Adipocyte (in vitro differentiated cells): ENCODE measurements at regions not wholly inside any gene's neighbourhood (a gene's known extent, or its start where the extent isn't known, plus 50 kb on each side); places are given as distances from the start of the nearest gene placed in this dataset.

ENCODE experiments used
- DNase-seq: peaks from one replicate; pipeline ENCODE4 v3.0.0-alpha.2; 2015; ENCODE audit warnings: low read depth
- H3K27me3 ChIP-seq: replicated peaks from 2 replicates; pipeline ENCODE4 v1.7.0; 2013; ENCODE audit warnings: mild to moderate bottlenecking, low read length, moderate library complexity; ENCODE audit not compliant: control insufficient read depth, insufficient read depth
- H3K36me3 ChIP-seq: 2 replicates; pipeline ENCODE4 v1.7.0; 2013; ENCODE audit warnings: low read length, mild to moderate bottlenecking, moderate library complexity; ENCODE audit not compliant: control insufficient read depth, insufficient read depth, severe bottlenecking
- H3K4me1 ChIP-seq: 2 replicates; pipeline ENCODE4 v1.7.0; 2013; ENCODE audit warnings: mild to moderate bottlenecking, low read length, moderate library complexity; ENCODE audit not compliant: control insufficient read depth, insufficient read depth
- H3K4me3 ChIP-seq: 2 replicates; pipeline ENCODE4 v1.7.0; 2013; ENCODE audit warnings: mild to moderate bottlenecking, low read length, moderate library complexity
- H3K9ac ChIP-seq: 2 replicates; pipeline ENCODE4 v1.7.0; 2013; ENCODE audit warnings: mild to moderate bottlenecking, low read length, moderate library complexity
- H3K9me3 ChIP-seq: 2 replicates; pipeline ENCODE4 v1.7.0; 2013; ENCODE audit warnings: mild to moderate bottlenecking, low read length, moderate library complexity; ENCODE audit not compliant: control insufficient read depth

DNA sequence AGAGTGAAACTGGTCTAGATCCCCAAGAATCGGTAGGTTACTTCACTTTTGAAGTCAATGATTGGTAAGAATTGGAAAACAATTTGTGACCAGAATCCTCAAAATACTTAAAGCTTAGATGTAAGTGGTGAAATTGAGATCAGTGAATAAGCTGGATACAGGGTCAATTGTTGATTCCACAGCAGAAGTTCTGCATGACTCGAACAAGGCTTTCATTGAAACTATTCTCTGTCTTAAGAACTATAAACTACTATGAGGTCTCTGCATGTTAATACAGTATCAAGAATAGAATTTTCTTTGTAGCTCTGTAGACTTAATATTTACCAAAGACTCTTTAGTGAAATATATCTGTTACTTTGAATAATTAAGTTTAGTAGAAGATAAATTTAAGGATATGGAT lies 324.2 kb upstream of the FIGN start:
- H3K9ac ChIP-seq: no peak overlapping the region
- H3K36me3 ChIP-seq: no peaks in the 10 kb centered on the region
- no peaks in the 10 kb centered on the region for H3K27me3 ChIP-seq
- H3K4me3 ChIP-seq: no peak overlapping the region
- no peaks in the 10 kb centered on the region for H3K4me1 ChIP-seq
- no peaks in the 10 kb centered on the region for H3K9me3 ChIP-seq
- no peak for DNase-seq

DNA sequence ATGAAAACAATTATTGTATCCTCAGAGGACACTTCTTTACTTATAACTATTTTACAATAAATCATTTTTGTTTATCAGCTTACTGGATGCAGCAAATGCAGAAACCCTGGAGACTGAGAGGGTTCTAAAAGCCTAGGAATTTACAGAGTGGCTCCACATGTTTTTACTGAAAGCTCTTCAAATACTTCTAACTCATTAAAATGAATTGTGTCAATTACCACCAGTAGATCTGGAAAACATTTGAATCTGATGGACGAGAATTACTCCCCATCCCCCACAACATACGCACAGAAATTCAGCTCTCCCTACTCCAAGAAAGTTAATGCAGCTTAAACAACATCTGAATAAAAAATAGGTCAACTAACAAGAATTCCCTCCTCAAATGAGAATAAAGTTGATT lies 319.8 kb upstream of the FIGN start:
- no peak overlapping the region for H3K9ac ChIP-seq
- no peaks in the 10 kb centered on the region for H3K36me3 ChIP-seq
- H3K4me3 ChIP-seq: no peak overlapping the region
- H3K9me3 ChIP-seq: no peaks in the 10 kb centered on the region
- H3K27me3 ChIP-seq: no peaks in the 10 kb centered on the region
- DNase-seq: no peak
- H3K4me1 ChIP-seq: peaks cover 14% of the 10 kb centered on the region

DNA sequence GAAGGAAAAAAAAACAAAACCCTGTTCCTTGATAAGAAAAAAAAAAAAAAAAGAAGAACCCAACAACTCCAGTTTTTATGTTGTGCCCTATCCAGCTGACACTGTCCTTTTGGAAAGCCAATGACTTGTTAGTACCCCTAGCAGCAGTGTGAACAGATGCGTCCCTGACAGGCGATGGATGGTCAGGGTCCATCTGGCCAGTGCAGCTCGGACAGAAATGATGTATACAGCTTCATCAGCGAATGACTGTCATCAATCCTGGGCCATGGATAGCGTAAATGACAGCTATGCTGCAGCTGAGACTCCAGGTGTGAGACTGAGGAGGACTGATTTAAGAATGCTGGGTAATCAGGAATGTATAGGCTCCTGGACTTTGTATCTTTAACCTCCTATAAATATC lies 318.8 kb upstream of the FIGN start:
- H3K36me3 ChIP-seq: no peaks in the 10 kb centered on the region
- H3K4me1 ChIP-seq: peaks cover 14% of the 10 kb centered on the region
- no peak overlapping the region for H3K9ac ChIP-seq
- no peak for DNase-seq
- H3K27me3 ChIP-seq: no peaks in the 10 kb centered on the region
- no peaks in the 10 kb centered on the region for H3K9me3 ChIP-seq
- no peak overlapping the region for H3K4me3 ChIP-seq

DNA sequence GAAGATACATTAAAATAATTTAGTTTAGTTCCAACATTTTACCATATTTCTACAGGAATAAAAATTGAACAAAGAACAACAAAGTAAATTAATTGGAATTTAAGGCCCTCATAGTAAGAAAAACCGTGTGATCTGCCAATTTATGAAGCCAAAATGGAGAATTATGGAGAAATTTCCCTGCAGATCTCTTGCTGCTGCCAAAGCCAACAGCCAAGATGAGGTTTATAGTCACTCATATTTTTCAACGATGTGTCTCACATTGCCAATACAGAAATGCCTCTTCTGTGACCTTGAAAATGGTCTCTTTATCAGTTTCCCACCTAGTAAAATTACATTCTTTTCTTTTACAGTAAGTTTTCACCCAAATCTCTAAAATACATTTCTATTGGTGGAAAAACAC lies 317.2 kb upstream of the FIGN start:
- no peaks in the 10 kb centered on the region for H3K36me3 ChIP-seq
- H3K27me3 ChIP-seq: no peaks in the 10 kb centered on the region
- H3K9ac ChIP-seq: no peak overlapping the region
- DNase-seq: no peak
- no peaks in the 10 kb centered on the region for H3K9me3 ChIP-seq
- H3K4me3 ChIP-seq: no peak overlapping the region
- peaks cover 14% of the 10 kb centered on the region for H3K4me1 ChIP-seq

DNA sequence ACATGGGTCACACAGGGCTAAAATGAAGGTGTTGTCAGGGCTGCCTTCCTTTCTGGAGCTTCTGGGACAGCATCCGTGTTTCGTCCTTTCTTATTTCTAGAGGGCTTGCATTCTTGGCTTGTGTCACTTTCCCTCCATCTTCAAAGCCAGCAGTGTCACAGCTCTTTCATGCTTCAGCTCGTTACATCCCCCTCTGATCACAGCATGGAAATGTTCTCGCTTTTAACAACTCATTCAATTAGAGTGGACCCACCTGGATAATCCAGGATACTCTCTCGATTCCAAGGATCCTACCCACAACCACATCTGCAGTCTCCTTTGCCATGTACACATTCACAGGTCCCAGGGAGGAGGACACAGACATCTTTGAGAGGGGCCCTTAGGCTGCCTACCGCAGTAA lies 316.2 kb upstream of the FIGN start:
- no peak overlapping the region for H3K9ac ChIP-seq
- no peaks in the 10 kb centered on the region for H3K27me3 ChIP-seq
- no peaks in the 10 kb centered on the region for H3K9me3 ChIP-seq
- H3K4me1 ChIP-seq: peaks cover 14% of the 10 kb centered on the region
- no peaks in the 10 kb centered on the region for H3K36me3 ChIP-seq
- H3K4me3 ChIP-seq: no peak overlapping the region
- no peak for DNase-seq

DNA sequence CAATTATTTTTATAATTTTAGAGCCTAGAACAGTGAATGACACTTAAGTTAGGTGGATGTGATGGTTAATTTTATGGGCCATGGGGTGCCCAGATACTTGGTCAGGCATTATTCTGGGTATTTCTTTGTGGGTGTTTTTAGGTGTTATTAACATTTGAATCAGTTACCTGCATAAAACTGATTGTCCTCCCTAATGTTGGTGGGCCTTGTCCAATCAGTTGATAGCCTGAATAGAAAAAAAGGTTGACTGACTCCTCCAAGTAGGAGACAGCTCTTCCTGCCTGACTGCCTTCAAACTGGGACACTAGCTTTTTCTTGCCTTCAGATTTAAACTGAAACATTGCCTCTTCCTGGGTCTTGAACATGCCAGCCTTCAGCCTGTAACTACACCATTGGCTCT lies 312.9 kb upstream of the FIGN start:
- DNase-seq: no peak
- H3K27me3 ChIP-seq: no peaks in the 10 kb centered on the region
- H3K9ac ChIP-seq: no peak overlapping the region
- peaks cover 21% of the 10 kb centered on the region for H3K4me1 ChIP-seq
- no peaks in the 10 kb centered on the region for H3K9me3 ChIP-seq
- H3K4me3 ChIP-seq: no peak overlapping the region
- H3K36me3 ChIP-seq: no peaks in the 10 kb centered on the region

DNA sequence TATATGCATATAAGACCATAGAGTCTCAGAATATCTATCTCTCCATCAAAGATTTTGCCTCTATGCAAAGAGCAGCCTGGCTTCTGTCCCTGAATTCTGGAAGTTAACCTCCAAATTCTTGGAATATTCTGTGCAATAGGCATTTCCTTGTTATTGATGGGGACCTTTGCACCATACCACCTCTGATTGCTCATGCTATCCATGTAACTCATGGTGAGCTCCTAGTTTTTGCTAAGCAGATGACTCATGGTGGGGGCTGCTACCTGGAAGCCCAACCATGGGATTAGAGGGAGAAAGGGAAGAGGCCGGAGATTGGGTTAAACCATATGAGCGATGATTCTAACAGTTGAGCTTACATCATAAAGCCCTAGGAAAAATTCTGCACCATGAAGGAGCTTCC lies 310.2 kb upstream of the FIGN start:
- Histone ChIP-seq H3K27me3 (no peaks in the 10 kb centered on the region), H3K4me1 (peaks cover 10% of the 10 kb centered on the region), H3K9ac (no peak overlapping the region), H3K9me3 (peaks cover 4% of the 10 kb centered on the region), H3K36me3 (no peaks in the 10 kb centered on the region), H3K4me3 (no peak overlapping the region)
- DNase-seq: no peak

DNA sequence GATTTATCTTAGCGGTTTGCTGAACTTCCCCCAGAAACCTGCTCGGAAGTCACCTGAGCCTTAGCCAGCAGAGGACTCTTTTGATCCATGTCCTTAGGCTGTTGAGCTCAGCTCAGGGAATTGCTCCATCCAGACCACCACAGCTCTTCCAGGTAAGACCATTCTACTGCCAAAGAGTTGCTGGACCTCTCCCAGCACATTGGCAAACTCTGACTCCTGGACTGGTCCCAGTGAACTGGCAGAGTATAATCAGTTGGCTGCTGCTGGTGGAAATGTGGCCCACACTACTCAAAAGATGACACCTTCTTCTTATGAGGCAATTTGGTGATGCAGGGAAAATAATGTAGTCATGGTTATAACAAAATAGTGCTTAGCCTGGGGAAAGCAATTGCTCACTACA lies 308.8 kb upstream of the FIGN start:
- no peak for DNase-seq
- H3K4me1 ChIP-seq: peaks cover 10% of the 10 kb centered on the region
- H3K4me3 ChIP-seq: no peak overlapping the region
- H3K36me3 ChIP-seq: no peaks in the 10 kb centered on the region
- H3K27me3 ChIP-seq: no peaks in the 10 kb centered on the region
- H3K9ac ChIP-seq: no peak overlapping the region
- H3K9me3 ChIP-seq: peaks cover 6% of the 10 kb centered on the region

DNA sequence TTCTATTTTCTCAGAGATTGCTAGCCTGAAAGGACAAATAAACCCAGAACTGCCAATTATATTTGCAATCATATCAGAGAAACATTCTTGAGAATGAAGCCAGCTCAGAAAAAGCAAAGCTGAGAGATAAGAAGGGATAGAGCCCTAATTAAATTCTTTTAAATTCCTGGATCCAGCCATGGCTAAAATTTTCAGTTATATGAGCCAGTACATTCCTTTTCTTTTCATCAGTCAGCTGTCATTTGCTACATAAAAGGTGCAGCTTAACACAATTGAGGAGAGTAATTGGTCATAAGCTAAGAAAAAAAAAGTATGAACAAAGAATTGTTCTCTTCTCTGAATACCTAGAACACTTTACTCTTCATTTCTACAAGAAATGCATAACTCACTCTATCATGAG lies 303.5 kb upstream of the FIGN start:
- no peak overlapping the region for H3K9ac ChIP-seq
- H3K36me3 ChIP-seq: no peaks in the 10 kb centered on the region
- no peaks in the 10 kb centered on the region for H3K4me1 ChIP-seq
- H3K4me3 ChIP-seq: no peak overlapping the region
- DNase-seq: no peak
- H3K27me3 ChIP-seq: no peaks in the 10 kb centered on the region
- peaks cover 6% of the 10 kb centered on the region for H3K9me3 ChIP-seq

DNA sequence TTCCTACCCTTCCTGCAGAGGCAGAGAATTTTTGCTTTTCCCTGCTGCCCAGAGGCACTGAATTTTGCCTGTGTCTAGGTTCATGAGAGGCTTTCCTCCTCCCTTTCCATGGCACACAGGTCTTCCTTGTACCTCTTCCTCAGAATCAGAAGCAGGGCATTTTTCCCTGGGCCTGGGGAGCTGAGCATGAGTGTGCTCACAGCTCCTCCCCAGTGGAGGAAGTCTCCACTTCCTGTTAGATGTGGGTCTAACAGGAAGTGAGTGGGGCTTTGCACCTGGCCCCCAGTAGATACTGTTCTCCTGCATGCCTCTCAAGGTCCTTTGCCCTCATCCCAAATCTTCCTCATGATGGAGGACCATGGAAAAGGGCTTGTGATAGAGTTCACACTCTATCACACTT lies 297.2 kb upstream of the FIGN start:
- H3K9ac ChIP-seq: no peak overlapping the region
- no peaks in the 10 kb centered on the region for H3K9me3 ChIP-seq
- DNase-seq: no peak
- peaks cover 13% of the 10 kb centered on the region for H3K4me1 ChIP-seq
- no peaks in the 10 kb centered on the region for H3K27me3 ChIP-seq
- no peak overlapping the region for H3K4me3 ChIP-seq
- no peaks in the 10 kb centered on the region for H3K36me3 ChIP-seq

DNA sequence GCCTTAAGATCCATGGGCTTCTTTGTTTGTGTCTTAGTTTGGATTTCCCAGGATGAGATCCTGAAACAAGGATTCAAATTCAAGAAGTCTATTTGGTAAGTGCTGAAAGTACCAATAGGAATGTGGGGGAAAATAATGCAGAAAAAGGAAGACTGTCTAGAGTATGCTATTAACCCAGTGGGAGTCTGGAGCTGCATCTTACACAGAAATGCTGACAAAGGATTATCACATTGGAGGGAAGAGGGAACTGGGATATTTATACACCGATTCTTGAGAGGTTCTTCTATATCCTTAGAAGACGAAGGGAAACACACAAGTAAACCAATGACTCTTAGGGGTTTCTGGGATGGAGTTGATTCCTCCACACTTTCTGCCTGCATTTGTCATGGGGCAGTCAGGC lies 294.8 kb upstream of the FIGN start:
- Histone ChIP-seq H3K36me3 (no peaks in the 10 kb centered on the region), H3K27me3 (no peaks in the 10 kb centered on the region)

DNA sequence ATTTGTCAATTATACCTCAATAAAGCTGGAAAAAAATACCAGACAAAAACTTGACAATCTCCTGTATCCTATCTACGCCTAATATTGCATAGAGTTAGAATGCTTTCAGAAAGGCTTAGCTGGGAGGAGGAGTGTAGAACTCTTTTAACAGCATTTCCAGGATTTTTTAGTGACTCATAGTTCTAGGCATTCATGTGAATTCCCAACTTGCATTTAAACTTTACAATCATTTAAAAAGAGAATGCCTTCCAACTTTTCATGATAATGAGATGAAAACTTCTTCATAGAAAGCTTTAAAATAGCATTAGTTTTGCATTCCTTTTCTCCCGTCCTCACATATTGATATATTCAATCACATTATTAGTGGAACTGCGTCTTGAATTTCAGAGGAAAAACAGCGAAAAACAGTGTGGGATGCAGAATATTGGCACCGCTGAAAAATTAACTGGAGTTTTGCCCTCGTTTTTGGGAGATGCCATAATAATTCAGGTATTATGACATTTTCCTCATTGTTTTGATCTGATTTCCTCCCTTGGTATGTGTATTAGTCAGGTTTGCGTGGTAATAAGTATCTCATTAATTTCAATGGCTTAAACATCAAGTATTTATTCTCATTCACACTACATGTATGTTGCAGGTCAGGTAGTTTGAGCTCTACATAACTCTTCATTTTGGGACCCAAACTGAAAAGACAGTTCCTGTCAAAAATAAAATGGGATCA lies 293.2 kb upstream of the FIGN start:
- DNase-seq: peak; percentile 74
- H3K27me3 ChIP-seq: no peaks in the 10 kb centered on the region
- H3K4me1 ChIP-seq: peaks cover 13% of the 10 kb centered on the region
- H3K36me3 ChIP-seq: no peaks in the 10 kb centered on the region
- H3K4me3 ChIP-seq: peak overlapping the region; percentile 71
- H3K9ac ChIP-seq: no peak overlapping the region
- H3K9me3 ChIP-seq: no peaks in the 10 kb centered on the region

More for the DNA sequence above, 294.8 kb upstream of the FIGN start:
- Histone ChIP-seq H3K9ac (no peak overlapping the region), H3K9me3 (no peaks in the 10 kb centered on the region), H3K4me1 (peaks cover 13% of the 10 kb centered on the region), H3K4me3 (no peak overlapping the region)
- no peak for DNase-seq
